Mammary epithelial cell (primary cell): ENCODE measurements at regions not wholly inside any gene's neighbourhood (a gene's known extent, or its start where the extent isn't known, plus 50 kb on each side); places are given as distances from the start of the nearest gene placed in this dataset.

Source experiments
- EZH2 ChIP-seq: IDR thresholded peaks from 2 replicates; pipeline ENCODE4 v1.6.1; 2012; ENCODE audit warnings: low read length, inconsistent platforms, borderline replicate concordance
- TF ChIP-seq, protein P1 (sequence below), 2 donors: IDR thresholded peaks in 1 of 2; conservative IDR thresholded peaks in 1 of 2; 2 replicates each; pipeline ENCODE4 v1.5.1; 2011 to 2012; ENCODE audit warnings: inconsistent platforms in 2 of 2, low read length in 2 of 2, mild to moderate bottlenecking in 2 of 2, control low read depth in 1 of 2, low read depth in 1 of 2; ENCODE audit not compliant: insufficient read depth in 1 of 2; ENCODE audit errors: extremely low read depth in 1 of 2

GRCh38 chr6:113326781-113327180 lies 530.4 kb upstream of the MARCKS start:
- TF ChIP-seq EZH2: no peak
- TF ChIP-seq, protein P1, sequence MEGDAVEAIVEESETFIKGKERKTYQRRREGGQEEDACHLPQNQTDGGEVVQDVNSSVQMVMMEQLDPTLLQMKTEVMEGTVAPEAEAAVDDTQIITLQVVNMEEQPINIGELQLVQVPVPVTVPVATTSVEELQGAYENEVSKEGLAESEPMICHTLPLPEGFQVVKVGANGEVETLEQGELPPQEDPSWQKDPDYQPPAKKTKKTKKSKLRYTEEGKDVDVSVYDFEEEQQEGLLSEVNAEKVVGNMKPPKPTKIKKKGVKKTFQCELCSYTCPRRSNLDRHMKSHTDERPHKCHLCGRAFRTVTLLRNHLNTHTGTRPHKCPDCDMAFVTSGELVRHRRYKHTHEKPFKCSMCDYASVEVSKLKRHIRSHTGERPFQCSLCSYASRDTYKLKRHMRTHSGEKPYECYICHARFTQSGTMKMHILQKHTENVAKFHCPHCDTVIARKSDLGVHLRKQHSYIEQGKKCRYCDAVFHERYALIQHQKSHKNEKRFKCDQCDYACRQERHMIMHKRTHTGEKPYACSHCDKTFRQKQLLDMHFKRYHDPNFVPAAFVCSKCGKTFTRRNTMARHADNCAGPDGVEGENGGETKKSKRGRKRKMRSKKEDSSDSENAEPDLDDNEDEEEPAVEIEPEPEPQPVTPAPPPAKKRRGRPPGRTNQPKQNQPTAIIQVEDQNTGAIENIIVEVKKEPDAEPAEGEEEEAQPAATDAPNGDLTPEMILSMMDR (conservative IDR thresholded peaks at IDR 0.05 in 1 of 2, IDR thresholded peaks at IDR 0.05 in 1 of 2; ENCODE audit: extremely low read depth in 1 of 2, insufficient read depth in 1 of 2, low read depth in 1 of 2, low read length in 2 of 2): no peak
